Small intestine (tissue), 7 donors: ENCODE measurements at regions not wholly inside any gene's neighbourhood (a gene's known extent, or its start where the extent isn't known, plus 50 kb on each side); places are given as distances from the start of the nearest gene placed in this dataset.

Source experiments
- DNase-seq, 2 donors: peaks; one replicate each; pipeline versions ENCODE4 v3.0.0 to v3.0.0-alpha.2; 2013
- FAIRE-seq: peaks from 2 replicates; lab custom pipeline; 2012; peaks lifted over from hg19 to GRCh38; lab: Jason Lieb, UNC
- H3K27ac ChIP-seq, 3 donors: one replicate each; pipeline ENCODE4 v1.5.1; 2013; ENCODE audit warnings: low read length in 2 of 3, mild to moderate bottlenecking in 2 of 3, control low read depth in 1 of 3, inconsistent platforms in 1 of 3, low read depth in 1 of 3, moderate library complexity in 1 of 3
- H3K27me3 ChIP-seq, 3 donors: one replicate each; pipeline ENCODE4 v1.6.1; 2013; ENCODE audit warnings: low read length in 3 of 3, inconsistent platforms in 1 of 3; ENCODE audit not compliant: control insufficient read depth in 3 of 3, insufficient read depth in 3 of 3
- H3K36me3 ChIP-seq, 3 donors: one replicate each; pipeline ENCODE4 v1.6.1; 2013; ENCODE audit warnings: low read length in 3 of 3, inconsistent platforms in 1 of 3, low read depth in 1 of 3, mild to moderate bottlenecking in 1 of 3, moderate library complexity in 1 of 3; ENCODE audit not compliant: control insufficient read depth in 3 of 3, insufficient read depth in 2 of 3
- H3K4me1 ChIP-seq, 3 donors: one replicate each; pipeline ENCODE4 v1.6.1; 2013; ENCODE audit warnings: low read length in 2 of 3, inconsistent platforms in 1 of 3, low read depth in 1 of 3, mild to moderate bottlenecking in 1 of 3, moderate library complexity in 1 of 3; ENCODE audit not compliant: control insufficient read depth in 3 of 3, insufficient read depth in 2 of 3
- H3K4me3 ChIP-seq, 3 donors: one replicate each; pipeline ENCODE4 v1.5.1; 2013; ENCODE audit warnings: low read length in 3 of 3, control low read depth in 1 of 3, inconsistent platforms in 1 of 3, low read depth in 1 of 3, mild to moderate bottlenecking in 1 of 3, moderate library complexity in 1 of 3
- H3K9me3 ChIP-seq, 2 donors: one replicate each; pipeline ENCODE4 v1.6.1; 2013; ENCODE audit warnings: low read depth in 1 of 2, low read length in 1 of 2; ENCODE audit not compliant: control insufficient read depth in 2 of 2, insufficient read depth in 1 of 2
- WGBS, 3 donors: extraction: QIAGEN DNeasy Blood & Tissue Kit; methylation state at CpG; one replicate each; pipeline ENCODE4 v1.1.7; 2013; 5-methylcytosine and 5-hydroxymethylcytosine counted together
- donor health status: healthy with polysubstance abuse.
- donor health status: control.
- donor health status: control.
- donor health status: Bipolar disorder and iron deficiency.
- donor health status: healthy.

GRCh38 chr11:13160806-13161205, 116.8 kb upstream of the BMAL1 start:
- FAIRE-seq = no peak
- H3K36me3 ChIP-seq = no peaks in the 10 kb centered on the region
- 66 to 71% (median 68%) methylated on average over 4 of the region's 4 CpGs for WGBS, 3 donors
- no peaks in the 10 kb centered on the region for H3K9me3 ChIP-seq
- DNase-seq = no peak
- H3K27ac ChIP-seq = no peak overlapping the region
- no peaks in the 10 kb centered on the region for H3K27me3 ChIP-seq
- no peaks in the 10 kb centered on the region for H3K4me1 ChIP-seq
- no peak overlapping the region for H3K4me3 ChIP-seq

GRCh38 chr11:13163158-13163557, 114.4 kb upstream of the BMAL1 start:
- no peaks in the 10 kb centered on the region for H3K9me3 ChIP-seq
- no peaks in the 10 kb centered on the region for H3K27me3 ChIP-seq
- DNase-seq = no peak
- H3K36me3 ChIP-seq = no peaks in the 10 kb centered on the region
- 50 to 77% (median 70%) methylated on average over 2 of the region's 2 CpGs for WGBS, 3 donors
- no peak overlapping the region for H3K4me3 ChIP-seq
- H3K27ac ChIP-seq = no peak overlapping the region
- no peak for FAIRE-seq
- H3K4me1 ChIP-seq = peaks cover 0 to 3% (median 0%) of the 10 kb centered on the region in 3 donors

GRCh38 chr11:13166036-13166435, 111.6 kb upstream of the BMAL1 start:
- DNase-seq (no peak), FAIRE-seq (no peak)
- no peaks in the 10 kb centered on the region for H3K9me3 ChIP-seq
- H3K27me3 ChIP-seq = no peaks in the 10 kb centered on the region
- no peak overlapping the region for H3K27ac ChIP-seq
- no peaks in the 10 kb centered on the region for H3K36me3 ChIP-seq
- peaks cover 0 to 12% (median 7%) of the 10 kb centered on the region in 3 donors for H3K4me1 ChIP-seq
- H3K4me3 ChIP-seq = no peak overlapping the region
- WGBS, 3 donors = 46 to 91% (median 88%) methylated on average over 1 of the region's 1 CpG

DNA sequence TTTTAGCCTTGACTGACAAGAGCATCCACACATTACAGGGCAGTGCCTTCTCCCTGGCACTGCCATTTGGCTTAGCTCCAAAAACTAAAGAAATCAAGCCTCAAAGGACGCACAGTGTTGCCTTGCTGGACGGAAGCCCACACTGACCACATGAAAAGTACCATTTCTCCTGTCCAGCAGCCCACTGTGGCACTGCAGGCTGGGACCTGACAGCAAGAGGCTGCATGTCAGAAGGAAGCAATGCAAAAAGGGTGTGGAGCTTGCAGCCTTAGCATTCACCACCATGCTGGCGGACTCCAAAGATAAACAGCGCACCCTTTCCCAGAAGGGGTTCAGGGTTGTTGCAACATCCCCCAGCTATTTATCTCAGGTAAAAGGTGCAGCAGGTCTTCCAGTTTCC, 109.3 kb upstream of the BMAL1 start:
- H3K4me1 ChIP-seq = peaks cover 0 to 12% (median 7%) of the 10 kb centered on the region in 3 donors
- no peaks in the 10 kb centered on the region for H3K27me3 ChIP-seq
- no peaks in the 10 kb centered on the region for H3K36me3 ChIP-seq
- H3K4me3 ChIP-seq = no peak overlapping the region
- H3K27ac ChIP-seq = no peak overlapping the region
- DNase-seq (peak; percentile 62 to 71), FAIRE-seq (no peak)
- no peaks in the 10 kb centered on the region for H3K9me3 ChIP-seq
- WGBS, 3 donors = 24 to 72% (median 44%) methylated on average over 4 of the region's 4 CpGs

DNA sequence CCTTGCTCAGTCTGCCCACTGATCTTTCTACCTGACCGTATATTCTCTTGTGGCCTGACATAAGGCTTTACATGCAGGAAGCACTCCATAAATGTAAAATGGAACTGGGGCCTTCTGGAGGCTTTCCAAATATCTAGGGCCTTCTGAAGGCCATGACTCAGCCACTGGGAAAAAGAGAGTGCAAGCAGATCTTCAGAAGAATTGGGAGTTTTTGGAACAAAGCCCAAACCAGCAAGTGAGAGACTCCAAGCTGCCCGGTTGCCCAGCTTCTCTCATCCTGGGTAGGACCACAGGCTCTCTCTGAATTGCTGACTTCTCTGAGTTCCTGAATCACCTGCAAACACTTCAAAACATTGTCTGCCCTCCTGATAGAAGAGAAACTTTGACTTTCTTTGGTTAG, 107.9 kb upstream of the BMAL1 start:
- WGBS, 3 donors = 45 to 80% (median 61%) methylated on average over 2 of the region's 2 CpGs
- DNase-seq (no peak), FAIRE-seq (no peak)
- Histone ChIP-seq H3K36me3 (no peaks in the 10 kb centered on the region), H3K27ac (no peak overlapping the region), H3K4me3 (no peak overlapping the region), H3K27me3 (no peaks in the 10 kb centered on the region), H3K9me3 (no peaks in the 10 kb centered on the region), H3K4me1 (peaks cover 0 to 12% (median 7%) of the 10 kb centered on the region in 3 donors)

- Histone ChIP-seq H3K4me3 (no peak overlapping the region), H3K36me3 (no peaks in the 10 kb centered on the region), H3K9me3 (no peaks in the 10 kb centered on the region), H3K4me1 (peaks cover 0 to 3% (median 2%) of the 10 kb centered on the region in 3 donors), H3K27ac (no peak overlapping the region), H3K27me3 (no peaks in the 10 kb centered on the region)
- no peak for FAIRE-seq
- 69 to 85% (median 83%) methylated on average over 6 of the region's 6 CpGs for WGBS, 3 donors
- DNase-seq = no peak
These were observed 103.5 kb upstream of the BMAL1 start for GRCh38 chr11:13174090-13174489.

GRCh38 chr11:13183094-13183825, 94.3 kb upstream of the BMAL1 start:
- 8 to 15% (median 11%) methylated on average over 6 of the region's 6 CpGs for WGBS, 3 donors
- Histone ChIP-seq H3K27ac (no peak overlapping the region), H3K36me3 (no peaks in the 10 kb centered on the region), H3K4me3 (no peak overlapping the region), H3K9me3 (no peaks in the 10 kb centered on the region), H3K27me3 (no peaks in the 10 kb centered on the region), H3K4me1 (no peaks in the 10 kb centered on the region)
- DNase-seq (peak; percentile 32 to 33), FAIRE-seq (no peak)

DNA sequence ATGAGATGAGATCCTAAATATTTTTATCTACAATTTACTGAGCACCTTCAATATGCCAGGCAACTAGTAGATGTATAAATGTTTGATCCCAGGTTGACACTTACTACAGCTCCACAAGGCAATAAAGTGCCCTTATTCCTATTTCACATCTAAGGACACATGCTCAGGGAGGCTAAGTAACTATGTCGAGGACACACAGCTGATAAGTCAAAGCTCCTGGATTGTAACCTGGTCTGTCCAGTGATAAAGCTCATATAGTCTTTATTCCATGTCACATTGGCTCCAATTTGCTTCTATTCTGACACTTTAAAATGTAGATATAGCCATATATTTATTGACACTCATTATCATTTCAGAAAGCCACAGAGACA, 93.8 kb upstream of the BMAL1 start:
- Histone ChIP-seq H3K27me3 (no peaks in the 10 kb centered on the region), H3K4me1 (no peaks in the 10 kb centered on the region), H3K9me3 (peaks cover 0 to under 1% of the 10 kb centered on the region in 2 donors), H3K4me3 (no peak overlapping the region), H3K36me3 (no peaks in the 10 kb centered on the region), H3K27ac (no peak overlapping the region)
- 93 to 100% (median 93%) methylated on average over 1 of the region's 1 CpG for WGBS, 3 donors
- DNase-seq (no peak), FAIRE-seq (no peak)
